HG03378 (cell line): ENCODE measurements at regions not wholly inside any gene's neighbourhood (a gene's known extent, or its start where the extent isn't known, plus 50 kb on each side); places are given as distances from the start of the nearest gene placed in this dataset.

ENCODE experiments used
- ATAC-seq: cut with Tn5 transposase; IDR thresholded peaks from one replicate; pipeline ENCODE4 v1.9.1; 2021; ENCODE audit warnings: mild to moderate bottlenecking, moderate library complexity; ENCODE audit not compliant: unreplicated experiment

DNA sequence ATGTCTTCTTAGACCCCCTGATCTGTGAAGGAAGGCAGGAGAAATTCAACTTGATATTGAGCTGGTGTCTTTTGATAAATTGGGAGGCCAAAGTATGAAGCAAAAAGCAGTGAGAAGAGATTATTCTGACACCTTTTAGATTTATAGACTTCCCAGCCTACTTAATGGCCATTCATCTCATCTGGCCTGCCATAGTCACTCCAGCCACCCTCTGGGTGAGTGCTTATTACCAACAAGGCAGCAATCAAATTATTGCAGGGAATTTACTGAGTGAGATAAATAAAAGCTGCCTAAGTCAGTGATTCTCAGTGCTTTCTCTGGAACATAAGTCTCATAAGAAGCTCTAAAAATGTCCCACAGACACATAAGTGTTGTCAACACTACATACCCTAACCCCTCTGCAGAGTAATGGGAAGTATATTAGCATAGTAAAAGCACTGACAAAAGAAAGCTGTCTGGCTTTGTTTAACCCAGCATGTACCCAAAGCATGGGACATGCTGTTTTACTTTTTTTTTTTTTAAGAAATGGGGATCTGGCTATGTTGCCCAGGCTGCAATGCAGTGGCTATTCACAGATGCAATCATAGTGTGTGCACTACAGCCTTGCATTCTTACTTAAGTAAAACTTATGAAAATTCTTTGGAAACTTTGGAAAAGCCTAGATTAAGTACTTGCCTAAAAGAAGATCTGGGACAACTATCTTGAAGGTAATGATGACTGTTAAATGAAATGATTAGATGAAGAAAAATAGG is 725.3 kb downstream of the TUSC7 start:
- no peak for ATAC-seq

- no peak for ATAC-seq
Measured at GRCh38 chr3:117435506-117435905, 725.9 kb downstream of the TUSC7 start.

- ATAC-seq = no peak
Measured at GRCh38 chr3:117439812-117440211, 730.2 kb downstream of the TUSC7 start.

DNA sequence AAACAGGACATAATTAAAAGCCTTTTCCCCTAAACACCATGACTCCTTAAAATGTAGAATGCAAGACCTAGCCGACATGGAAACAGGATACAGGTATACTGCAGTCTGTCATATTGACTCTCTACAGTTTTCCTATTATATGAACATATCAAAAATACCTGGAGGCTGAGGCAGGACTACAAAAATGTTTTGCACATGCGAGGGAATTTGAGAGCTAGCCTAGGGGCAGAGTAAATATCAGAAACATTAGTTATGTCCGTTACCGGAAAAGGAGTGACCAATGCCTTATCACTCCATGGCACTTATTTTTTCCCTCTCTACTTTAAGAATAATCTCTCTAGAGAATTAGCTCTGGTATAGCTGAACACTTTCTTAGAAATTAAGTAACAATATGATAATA is 732.3 kb downstream of the TUSC7 start:
- no peak for ATAC-seq

- no peak for ATAC-seq
Measured at GRCh38 chr3:117442566-117442965, 733.0 kb downstream of the TUSC7 start.

GRCh38 chr3:117443014-117443413 is 733.4 kb downstream of the TUSC7 start:
- ATAC-seq = no peak

GRCh38 chr3:117444175-117444574 is 734.6 kb downstream of the TUSC7 start:
- no peak for ATAC-seq

DNA sequence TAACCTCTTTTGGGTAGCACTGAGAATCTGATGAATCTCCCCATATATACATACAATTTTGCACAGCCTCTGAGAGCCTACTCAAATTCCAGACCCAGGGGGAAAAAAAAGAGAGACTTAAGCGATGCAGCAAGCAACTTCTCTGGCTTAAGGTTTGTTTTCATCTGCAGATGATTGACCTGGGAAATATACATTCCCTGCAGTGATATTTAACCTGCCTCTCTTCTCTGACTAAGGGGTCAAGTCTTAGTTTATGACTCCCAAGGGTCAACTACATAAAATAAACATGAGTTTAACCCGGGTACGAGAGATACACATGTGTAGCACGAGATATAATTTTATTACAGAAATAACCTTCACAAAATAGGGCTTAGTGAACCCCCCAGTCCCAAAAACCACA is 737.8 kb downstream of the TUSC7 start:
- ATAC-seq = no peak

DNA sequence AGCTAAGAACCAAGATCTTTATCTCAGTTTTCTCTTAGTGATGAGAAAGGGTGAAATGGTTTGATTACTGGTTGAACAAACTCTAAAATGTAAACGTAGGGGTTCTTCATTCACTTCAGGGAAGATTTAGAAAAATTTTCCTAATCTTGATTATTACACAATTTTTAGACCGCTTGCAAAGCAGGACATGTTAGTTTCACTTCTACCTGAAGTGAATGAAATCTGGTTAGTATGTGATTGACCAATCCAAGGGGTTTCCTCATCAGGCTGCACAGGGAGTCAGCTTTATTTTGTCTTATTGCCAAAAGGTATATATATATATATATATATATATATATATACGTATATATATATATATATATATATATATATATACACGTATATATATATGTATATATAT is 740.4 kb downstream of the TUSC7 start:
- no peak for ATAC-seq

DNA sequence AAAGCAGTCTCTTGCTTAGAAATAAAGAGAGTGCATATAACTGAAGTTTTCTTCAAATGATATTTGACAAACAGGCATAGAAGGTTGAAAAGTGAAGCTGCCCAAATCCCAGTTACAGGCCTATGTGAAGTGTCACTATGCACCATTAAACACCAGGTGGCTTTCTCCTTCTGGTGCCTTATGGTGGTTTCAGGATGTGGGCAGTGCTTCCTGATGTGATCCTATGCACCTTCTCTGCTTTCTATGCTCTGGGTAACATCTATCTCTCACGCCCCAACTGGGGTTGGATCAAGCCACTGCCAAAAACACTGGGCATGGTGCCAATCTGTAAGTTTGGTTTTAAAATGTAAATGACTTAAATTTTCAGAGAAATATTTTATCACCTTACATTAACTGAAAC is 744.7 kb downstream of the TUSC7 start:
- ATAC-seq = peak; percentile 55

DNA sequence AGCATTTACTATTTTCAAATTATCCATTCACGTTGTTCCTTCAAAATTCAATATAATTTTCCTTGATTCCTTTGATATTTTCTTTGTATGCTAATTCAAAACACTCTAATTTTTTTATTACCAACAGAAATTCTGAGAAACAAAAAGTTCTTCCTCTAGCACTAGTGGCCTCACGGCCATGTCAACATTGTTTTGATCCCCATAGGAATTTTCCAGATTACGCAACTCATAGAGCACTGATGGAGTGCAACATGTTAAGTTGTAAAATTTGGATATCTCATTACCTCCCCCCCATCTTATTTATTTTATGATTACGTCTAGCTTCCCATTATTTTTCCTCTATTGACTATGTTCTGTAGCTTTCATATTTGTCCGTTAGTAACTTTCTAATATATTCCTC is 745.3 kb downstream of the TUSC7 start:
- no peak for ATAC-seq

- no peak for ATAC-seq
Measured at GRCh38 chr3:117455782-117456181, 746.2 kb downstream of the TUSC7 start.

DNA sequence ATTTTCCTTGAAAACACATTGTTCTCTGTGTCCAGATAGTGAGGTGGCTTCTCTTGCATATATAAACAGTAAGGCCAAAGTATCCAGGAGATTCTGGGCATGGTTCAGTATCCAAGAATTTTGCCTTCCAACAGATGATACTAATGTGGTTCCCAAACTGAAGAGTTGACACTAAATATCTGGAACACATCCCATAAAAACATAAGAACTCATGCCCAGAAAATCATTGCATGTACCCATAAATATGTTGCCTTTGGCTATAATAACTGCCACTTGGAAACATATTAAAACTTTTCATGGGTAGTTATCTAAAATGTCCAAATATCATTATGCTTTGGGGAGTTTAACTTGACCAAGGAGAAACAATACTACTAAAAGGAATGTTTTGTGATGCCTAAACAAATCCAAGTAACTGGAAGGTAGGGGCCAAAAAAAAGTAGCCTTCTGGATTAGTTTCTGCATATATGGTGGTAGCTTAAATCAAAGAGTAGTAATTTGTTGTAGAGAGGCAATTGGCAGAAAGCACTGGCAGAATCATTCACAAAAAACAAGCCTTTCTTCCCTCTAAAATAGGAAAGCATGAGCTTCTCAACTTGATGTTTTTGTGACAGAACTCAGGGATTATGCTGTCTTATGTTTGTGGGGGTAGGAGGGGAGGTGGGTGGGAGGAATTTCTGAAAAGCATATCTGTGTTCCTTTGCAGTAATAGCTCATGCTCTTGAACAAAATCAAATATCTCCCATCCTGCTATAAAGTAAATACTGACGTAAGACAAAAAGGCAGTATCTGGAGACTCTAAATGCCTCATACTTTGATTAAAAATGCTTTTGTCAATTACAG is 753.9 kb downstream of the TUSC7 start:
- ATAC-seq = no peak

DNA sequence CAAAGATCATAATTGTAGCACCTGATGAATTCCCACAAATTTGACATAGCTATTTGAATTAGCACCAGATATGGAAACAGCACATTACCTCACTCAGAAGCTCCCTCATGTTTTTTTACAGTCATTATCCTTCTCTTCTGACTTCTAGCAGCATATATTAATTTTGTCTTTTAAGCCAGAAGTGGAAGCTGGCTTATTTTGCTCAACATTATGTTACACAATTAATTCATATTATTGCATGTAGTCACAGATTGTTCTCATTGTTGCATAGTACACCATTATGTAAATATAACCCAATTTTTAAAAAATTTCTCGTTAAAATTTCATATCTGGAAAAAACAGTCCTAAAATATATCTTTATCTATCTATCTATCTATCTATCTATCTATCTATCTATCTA is 762.3 kb downstream of the TUSC7 start:
- no peak for ATAC-seq

DNA sequence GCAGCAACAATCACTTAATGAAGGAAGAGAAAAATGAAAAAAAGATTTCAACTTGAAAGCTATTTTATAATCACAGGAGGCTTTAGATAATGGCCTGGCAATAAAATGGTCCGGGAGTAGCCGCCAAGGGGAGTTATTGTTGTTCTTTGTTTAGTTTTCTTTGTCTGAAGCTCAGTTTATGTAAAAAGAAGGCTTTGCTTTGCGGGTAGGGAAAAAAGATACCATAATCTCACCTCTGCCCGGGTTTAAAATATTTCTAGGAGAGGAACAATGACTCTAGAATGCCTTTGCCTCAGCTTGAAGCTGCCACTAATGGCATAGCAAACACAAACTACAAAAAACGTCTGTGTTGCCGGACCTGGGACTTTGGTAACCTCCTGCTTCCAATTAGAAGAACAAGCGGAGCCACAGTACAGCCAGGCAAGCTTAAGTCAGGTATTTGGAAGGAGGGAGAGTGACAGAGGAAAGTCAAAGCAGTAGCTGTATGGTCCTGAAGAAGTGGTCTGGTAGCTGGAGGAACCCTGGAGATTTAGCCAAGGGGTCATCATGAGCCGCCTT is 764.5 kb downstream of the TUSC7 start:
- ATAC-seq = no peak

- ATAC-seq = no peak
Measured at GRCh38 chr3:117476572-117476971, 767.0 kb downstream of the TUSC7 start.

DNA sequence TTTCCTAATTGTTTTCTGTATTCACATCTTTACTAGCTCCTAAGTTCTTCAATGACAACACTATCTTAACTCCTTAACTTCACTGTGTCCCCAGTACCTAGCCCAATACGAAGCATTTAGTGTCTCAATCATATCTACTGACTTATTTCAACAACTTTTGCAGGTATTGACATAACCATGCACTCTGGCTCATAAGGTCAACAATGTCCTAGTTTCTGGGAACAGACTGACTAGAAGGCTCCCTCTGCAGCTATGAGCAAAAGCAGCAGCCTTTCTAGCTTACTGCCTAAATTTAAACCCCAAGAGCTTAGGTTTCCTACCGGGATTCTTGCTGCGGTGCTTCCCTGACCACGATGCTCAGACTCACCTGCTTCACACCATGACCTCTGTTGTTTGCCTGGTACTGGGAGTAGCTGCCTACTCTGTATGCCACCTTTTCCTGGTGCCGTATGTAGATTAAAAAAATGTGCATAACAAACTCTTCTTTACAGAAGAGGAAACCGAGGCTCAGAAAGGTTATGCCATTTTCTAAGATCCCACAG is 767.7 kb downstream of the TUSC7 start:
- no peak for ATAC-seq

GRCh38 chr3:117479095-117479494 is 769.5 kb downstream of the TUSC7 start:
- ATAC-seq = peak; percentile 90

DNA sequence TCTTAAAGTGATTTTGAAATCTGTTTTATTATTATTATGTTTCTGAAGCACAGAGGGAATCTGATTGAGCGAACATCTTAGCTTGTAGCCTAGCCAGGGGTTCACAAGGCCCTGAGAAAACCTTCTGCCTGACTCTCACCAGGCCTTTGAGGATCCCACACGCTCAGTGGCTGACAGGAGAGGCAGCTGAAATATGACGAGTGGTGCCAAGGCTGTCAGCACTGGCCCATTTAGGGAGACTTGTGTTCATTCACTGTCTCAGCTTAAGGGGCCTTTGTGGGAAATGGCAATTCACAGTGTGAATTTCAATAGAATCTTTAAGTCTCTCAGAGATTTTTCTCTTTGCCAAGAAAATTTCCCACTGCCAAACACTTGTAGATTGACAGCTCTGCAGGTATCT is 770.9 kb downstream of the TUSC7 start:
- no peak for ATAC-seq

GRCh38 chr3:117480972-117481371 is 771.4 kb downstream of the TUSC7 start:
- ATAC-seq = no peak

GRCh38 chr3:117483839-117484238 is 774.3 kb downstream of the TUSC7 start:
- ATAC-seq = no peak

DNA sequence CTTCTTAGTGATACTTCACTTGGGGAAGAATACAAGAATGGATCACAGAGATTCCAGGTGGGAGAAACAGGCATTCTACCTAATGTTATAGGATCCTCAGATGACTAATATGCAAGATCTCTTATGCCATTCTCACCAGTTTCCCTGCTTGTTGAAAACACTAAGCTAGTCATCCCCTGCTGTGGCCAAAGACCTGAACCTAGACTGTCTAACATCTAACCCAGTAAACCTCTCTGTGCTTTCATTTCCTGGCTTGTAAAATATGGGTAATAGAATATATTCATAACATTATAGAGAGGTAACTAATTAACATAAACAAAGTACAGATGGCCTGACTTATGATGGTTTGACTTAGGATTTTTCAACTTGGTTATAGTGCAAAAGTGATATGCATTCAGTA is 776.3 kb downstream of the TUSC7 start:
- peak; percentile 45 for ATAC-seq
